GM23338 (cell line): ENCODE measurements at regions not wholly inside any gene's neighbourhood (a gene's known extent, or its start where the extent isn't known, plus 50 kb on each side); places are given as distances from the start of the nearest gene placed in this dataset.

Experiments used
- ATAC-seq: fragments of 200-7000 bp; cut with Tn5 transposase; 3 replicates; pipeline ENCODE4 v1.9.1; 2020
- DNase-seq: peaks from one replicate; pipeline ENCODE4 v3.0.0-alpha.2; 2015; ENCODE audit warnings: low spot score
- H2AFZ ChIP-seq: fragments of 200-600 bp; sonication (generic); 2 replicates; pipeline ENCODE4 v1.8.0; 2016; ENCODE audit warnings: antibody characterized with exemption, mild to moderate bottlenecking, moderate library complexity
- H3F3A ChIP-seq: fragments of 200-600 bp; sonication (generic); replicated peaks from 2 replicates; pipeline ENCODE4 v1.8.0; 2017; ENCODE audit warnings: antibody characterized with exemption, mixed run types, low read depth
- H3K27ac ChIP-seq: fragments of 200-600 bp; sonication (generic); 2 replicates; pipeline ENCODE4 v1.6.1; 2016; ENCODE audit warnings: low read depth
- H3K27me3 ChIP-seq: fragments of 200-600 bp; sonication (generic); 2 replicates; pipeline ENCODE4 v1.8.0; 2016; ENCODE audit warnings: mild to moderate bottlenecking, mixed run types, moderate library complexity; ENCODE audit not compliant: insufficient read depth
- H3K36me3 ChIP-seq: fragments of 200-600 bp; sonication (generic); 2 replicates; pipeline ENCODE4 v1.8.0; 2016; ENCODE audit warnings: mild to moderate bottlenecking; ENCODE audit not compliant: insufficient read depth
- H3K4me1 ChIP-seq: fragments of 200-600 bp; sonication (generic); 2 replicates; pipeline ENCODE4 v1.8.0; 2016; ENCODE audit warnings: mild to moderate bottlenecking, moderate library complexity; ENCODE audit not compliant: insufficient read depth
- H3K4me2 ChIP-seq: fragments of 200-600 bp; sonication (generic); 2 replicates; pipeline ENCODE4 v1.7.1; 2017; ENCODE audit warnings: mixed run types
- H3K4me3 ChIP-seq: fragments of 200-600 bp; sonication (generic); 2 replicates; pipeline ENCODE4 v1.6.1; 2016; ENCODE audit warnings: mixed run types
- H3K79me2 ChIP-seq: fragments of 200-600 bp; sonication (generic); replicated peaks from 2 replicates; pipeline ENCODE4 v1.8.0; 2017; ENCODE audit warnings: mild to moderate bottlenecking; ENCODE audit not compliant: insufficient read depth
- H3K9me2 ChIP-seq: fragments of 200-600 bp; sonication (generic); 2 replicates; pipeline ENCODE4 v1.8.0; 2017; ENCODE audit not compliant: insufficient read depth
- H4K20me1 ChIP-seq: fragments of 200-600 bp; sonication (generic); replicated peaks from 2 replicates; pipeline ENCODE4 v1.8.0; 2017; ENCODE audit warnings: mild to moderate bottlenecking; ENCODE audit not compliant: insufficient read depth
- H3K27ac Mint-ChIP-seq: 2 replicates; pipeline ENCODE4 v1.8.0; 2020; ENCODE audit warnings: inconsistent platforms, mild to moderate bottlenecking, moderate library complexity, mixed read lengths
- H3K27me3 Mint-ChIP-seq: 3 replicates; pipeline ENCODE4 v1.8.0; 2022; ENCODE audit warnings: low read depth, mild to moderate bottlenecking, moderate library complexity, mixed read lengths, inconsistent platforms; ENCODE audit not compliant: insufficient read depth, poor library complexity
- H3K36me3 Mint-ChIP-seq: 3 replicates; pipeline ENCODE4 v1.8.0; 2021; ENCODE audit warnings: low read depth, mild to moderate bottlenecking, inconsistent platforms, moderate library complexity, mixed read lengths
- H3K4me1 Mint-ChIP-seq: 3 replicates; pipeline ENCODE4 v1.8.0; 2020; ENCODE audit warnings: mild to moderate bottlenecking, inconsistent platforms, mixed read lengths
- H3K4me3 Mint-ChIP-seq: 3 replicates; pipeline ENCODE4 v1.8.0; 2021; ENCODE audit warnings: moderate library complexity, mild to moderate bottlenecking, inconsistent platforms, mixed read lengths
- H3K9me3 Mint-ChIP-seq: 3 replicates; pipeline ENCODE4 v1.8.0; 2020; ENCODE audit warnings: moderate library complexity, mild to moderate bottlenecking, inconsistent platforms, mixed read lengths
- CREB1 ChIP-seq: fragments of 250-450 bp; sonication (Bioruptor Pico); IDR thresholded peaks from 2 replicates; pipeline ENCODE4 v1.5.0; 2020; ENCODE audit warnings: low read depth, mild to moderate bottlenecking, moderate library complexity
- EZH2 ChIP-seq: fragments of 200-600 bp; sonication (generic); IDR thresholded peaks from one replicate; pipeline ENCODE4 v1.8.0; 2017; ENCODE audit warnings: antibody characterized with exemption, mild to moderate bottlenecking, low read depth; ENCODE audit not compliant: unreplicated experiment
- EZH2phosphoT487 ChIP-seq: fragments of 200-600 bp; sonication (generic); IDR thresholded peaks from one replicate; pipeline ENCODE4 v1.8.1; 2018; ENCODE audit warnings: antibody characterized with exemption; ENCODE audit not compliant: unreplicated experiment
- JUNB ChIP-seq: IDR thresholded peaks from one replicate; pipeline ENCODE4 v1.6.1; 2016; ENCODE audit warnings: antibody characterized with exemption; ENCODE audit not compliant: unreplicated experiment
- NANOG ChIP-seq: IDR thresholded peaks from 2 replicates; pipeline ENCODE4 v1.6.1; 2016; ENCODE audit warnings: antibody characterized with exemption, borderline replicate concordance
- POLR2AphosphoS5 ChIP-seq: IDR thresholded peaks from 2 replicates; pipeline ENCODE4 v1.6.1; 2016; ENCODE audit warnings: antibody characterized with exemption, low read depth
- STAT1 ChIP-seq: IDR thresholded peaks from one replicate; pipeline ENCODE4 v1.6.1; 2016; ENCODE audit warnings: antibody characterized with exemption; ENCODE audit not compliant: unreplicated experiment
- ZNF114 ChIP-seq: fragments of 250-450 bp; sonication (Bioruptor Pico); IDR thresholded peaks from 2 replicates; pipeline ENCODE4 v1.5.0; 2020; ENCODE audit warnings: mild to moderate bottlenecking, moderate library complexity
- ZNF331 ChIP-seq: fragments of 250-450 bp; sonication (Bioruptor Pico); IDR thresholded peaks from 2 replicates; pipeline ENCODE4 v1.5.0; 2020; ENCODE audit warnings: low read depth, mild to moderate bottlenecking, moderate library complexity
- TF ChIP-seq, protein P1 (sequence below): IDR thresholded peaks from 2 replicates; pipeline ENCODE4 v1.6.1; 2016; ENCODE audit warnings: antibody characterized with exemption
- TF ChIP-seq, protein P2 (sequence below), 2 experiments: fragments of 200-600 bp in 1 of 2; sonication (generic) in 1 of 2; conservative IDR thresholded peaks; 2 replicates each; pipeline versions ENCODE4 v1.5.1 to v1.6.1; 2016 to 2017; ENCODE audit warnings: antibody characterized with exemption in 2 of 2, low read depth in 2 of 2, mild to moderate bottlenecking in 2 of 2, moderate library complexity in 1 of 2
- TF ChIP-seq, protein P3 (sequence below): IDR thresholded peaks from one replicate; pipeline ENCODE4 v1.6.1; 2018; ENCODE audit warnings: antibody characterized with exemption; ENCODE audit not compliant: unreplicated experiment
- TF ChIP-seq, protein P4 (sequence below): fragments of 250-450 bp; sonication (Bioruptor Pico); IDR thresholded peaks from 2 replicates; pipeline ENCODE4 v1.5.0; 2020; ENCODE audit warnings: mild to moderate bottlenecking, moderate library complexity

DNA sequence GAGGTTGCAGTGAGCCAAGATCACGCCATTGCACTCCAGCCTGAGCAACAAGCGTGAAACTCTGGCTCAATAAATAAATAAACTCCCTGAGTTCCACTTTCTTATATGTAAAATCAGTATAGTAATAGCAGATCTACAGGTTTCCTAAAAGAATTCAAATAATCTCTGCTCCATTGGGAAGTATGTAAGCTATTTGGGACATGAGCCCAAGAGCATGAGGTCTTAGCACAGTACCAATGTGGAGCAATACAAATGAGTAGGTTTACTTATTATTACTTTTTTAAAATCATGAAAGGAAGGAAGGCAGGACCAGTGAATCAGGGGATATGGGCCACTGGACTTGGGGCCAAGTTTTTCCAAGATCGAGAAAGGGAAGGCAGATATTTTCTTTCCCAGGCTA is 216.9 kb upstream of the DIO2 start:
- TF ChIP-seq JUNB (no peak), EZH2 (no peak), ZNF114 (CRISPR knock-in tag) (no peak), POLR2AphosphoS5 (no peak), CREB1 (CRISPR knock-in tag) (no peak), NANOG (no peak), STAT1 (no peak), EZH2phosphoT487 (no peak), ZNF331 (CRISPR knock-in tag) (no peak)
- TF ChIP-seq, protein P1, sequence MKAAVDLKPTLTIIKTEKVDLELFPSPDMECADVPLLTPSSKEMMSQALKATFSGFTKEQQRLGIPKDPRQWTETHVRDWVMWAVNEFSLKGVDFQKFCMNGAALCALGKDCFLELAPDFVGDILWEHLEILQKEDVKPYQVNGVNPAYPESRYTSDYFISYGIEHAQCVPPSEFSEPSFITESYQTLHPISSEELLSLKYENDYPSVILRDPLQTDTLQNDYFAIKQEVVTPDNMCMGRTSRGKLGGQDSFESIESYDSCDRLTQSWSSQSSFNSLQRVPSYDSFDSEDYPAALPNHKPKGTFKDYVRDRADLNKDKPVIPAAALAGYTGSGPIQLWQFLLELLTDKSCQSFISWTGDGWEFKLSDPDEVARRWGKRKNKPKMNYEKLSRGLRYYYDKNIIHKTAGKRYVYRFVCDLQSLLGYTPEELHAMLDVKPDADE, result no peak
- TF ChIP-seq, protein P2, sequence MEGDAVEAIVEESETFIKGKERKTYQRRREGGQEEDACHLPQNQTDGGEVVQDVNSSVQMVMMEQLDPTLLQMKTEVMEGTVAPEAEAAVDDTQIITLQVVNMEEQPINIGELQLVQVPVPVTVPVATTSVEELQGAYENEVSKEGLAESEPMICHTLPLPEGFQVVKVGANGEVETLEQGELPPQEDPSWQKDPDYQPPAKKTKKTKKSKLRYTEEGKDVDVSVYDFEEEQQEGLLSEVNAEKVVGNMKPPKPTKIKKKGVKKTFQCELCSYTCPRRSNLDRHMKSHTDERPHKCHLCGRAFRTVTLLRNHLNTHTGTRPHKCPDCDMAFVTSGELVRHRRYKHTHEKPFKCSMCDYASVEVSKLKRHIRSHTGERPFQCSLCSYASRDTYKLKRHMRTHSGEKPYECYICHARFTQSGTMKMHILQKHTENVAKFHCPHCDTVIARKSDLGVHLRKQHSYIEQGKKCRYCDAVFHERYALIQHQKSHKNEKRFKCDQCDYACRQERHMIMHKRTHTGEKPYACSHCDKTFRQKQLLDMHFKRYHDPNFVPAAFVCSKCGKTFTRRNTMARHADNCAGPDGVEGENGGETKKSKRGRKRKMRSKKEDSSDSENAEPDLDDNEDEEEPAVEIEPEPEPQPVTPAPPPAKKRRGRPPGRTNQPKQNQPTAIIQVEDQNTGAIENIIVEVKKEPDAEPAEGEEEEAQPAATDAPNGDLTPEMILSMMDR (conservative IDR thresholded peaks at IDR 0.05; ENCODE audit: low read depth in 2 of 2), result no peak
- TF ChIP-seq, protein P3, sequence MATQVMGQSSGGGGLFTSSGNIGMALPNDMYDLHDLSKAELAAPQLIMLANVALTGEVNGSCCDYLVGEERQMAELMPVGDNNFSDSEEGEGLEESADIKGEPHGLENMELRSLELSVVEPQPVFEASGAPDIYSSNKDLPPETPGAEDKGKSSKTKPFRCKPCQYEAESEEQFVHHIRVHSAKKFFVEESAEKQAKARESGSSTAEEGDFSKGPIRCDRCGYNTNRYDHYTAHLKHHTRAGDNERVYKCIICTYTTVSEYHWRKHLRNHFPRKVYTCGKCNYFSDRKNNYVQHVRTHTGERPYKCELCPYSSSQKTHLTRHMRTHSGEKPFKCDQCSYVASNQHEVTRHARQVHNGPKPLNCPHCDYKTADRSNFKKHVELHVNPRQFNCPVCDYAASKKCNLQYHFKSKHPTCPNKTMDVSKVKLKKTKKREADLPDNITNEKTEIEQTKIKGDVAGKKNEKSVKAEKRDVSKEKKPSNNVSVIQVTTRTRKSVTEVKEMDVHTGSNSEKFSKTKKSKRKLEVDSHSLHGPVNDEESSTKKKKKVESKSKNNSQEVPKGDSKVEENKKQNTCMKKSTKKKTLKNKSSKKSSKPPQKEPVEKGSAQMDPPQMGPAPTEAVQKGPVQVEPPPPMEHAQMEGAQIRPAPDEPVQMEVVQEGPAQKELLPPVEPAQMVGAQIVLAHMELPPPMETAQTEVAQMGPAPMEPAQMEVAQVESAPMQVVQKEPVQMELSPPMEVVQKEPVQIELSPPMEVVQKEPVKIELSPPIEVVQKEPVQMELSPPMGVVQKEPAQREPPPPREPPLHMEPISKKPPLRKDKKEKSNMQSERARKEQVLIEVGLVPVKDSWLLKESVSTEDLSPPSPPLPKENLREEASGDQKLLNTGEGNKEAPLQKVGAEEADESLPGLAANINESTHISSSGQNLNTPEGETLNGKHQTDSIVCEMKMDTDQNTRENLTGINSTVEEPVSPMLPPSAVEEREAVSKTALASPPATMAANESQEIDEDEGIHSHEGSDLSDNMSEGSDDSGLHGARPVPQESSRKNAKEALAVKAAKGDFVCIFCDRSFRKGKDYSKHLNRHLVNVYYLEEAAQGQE, result no peak
- TF ChIP-seq, protein P4, sequence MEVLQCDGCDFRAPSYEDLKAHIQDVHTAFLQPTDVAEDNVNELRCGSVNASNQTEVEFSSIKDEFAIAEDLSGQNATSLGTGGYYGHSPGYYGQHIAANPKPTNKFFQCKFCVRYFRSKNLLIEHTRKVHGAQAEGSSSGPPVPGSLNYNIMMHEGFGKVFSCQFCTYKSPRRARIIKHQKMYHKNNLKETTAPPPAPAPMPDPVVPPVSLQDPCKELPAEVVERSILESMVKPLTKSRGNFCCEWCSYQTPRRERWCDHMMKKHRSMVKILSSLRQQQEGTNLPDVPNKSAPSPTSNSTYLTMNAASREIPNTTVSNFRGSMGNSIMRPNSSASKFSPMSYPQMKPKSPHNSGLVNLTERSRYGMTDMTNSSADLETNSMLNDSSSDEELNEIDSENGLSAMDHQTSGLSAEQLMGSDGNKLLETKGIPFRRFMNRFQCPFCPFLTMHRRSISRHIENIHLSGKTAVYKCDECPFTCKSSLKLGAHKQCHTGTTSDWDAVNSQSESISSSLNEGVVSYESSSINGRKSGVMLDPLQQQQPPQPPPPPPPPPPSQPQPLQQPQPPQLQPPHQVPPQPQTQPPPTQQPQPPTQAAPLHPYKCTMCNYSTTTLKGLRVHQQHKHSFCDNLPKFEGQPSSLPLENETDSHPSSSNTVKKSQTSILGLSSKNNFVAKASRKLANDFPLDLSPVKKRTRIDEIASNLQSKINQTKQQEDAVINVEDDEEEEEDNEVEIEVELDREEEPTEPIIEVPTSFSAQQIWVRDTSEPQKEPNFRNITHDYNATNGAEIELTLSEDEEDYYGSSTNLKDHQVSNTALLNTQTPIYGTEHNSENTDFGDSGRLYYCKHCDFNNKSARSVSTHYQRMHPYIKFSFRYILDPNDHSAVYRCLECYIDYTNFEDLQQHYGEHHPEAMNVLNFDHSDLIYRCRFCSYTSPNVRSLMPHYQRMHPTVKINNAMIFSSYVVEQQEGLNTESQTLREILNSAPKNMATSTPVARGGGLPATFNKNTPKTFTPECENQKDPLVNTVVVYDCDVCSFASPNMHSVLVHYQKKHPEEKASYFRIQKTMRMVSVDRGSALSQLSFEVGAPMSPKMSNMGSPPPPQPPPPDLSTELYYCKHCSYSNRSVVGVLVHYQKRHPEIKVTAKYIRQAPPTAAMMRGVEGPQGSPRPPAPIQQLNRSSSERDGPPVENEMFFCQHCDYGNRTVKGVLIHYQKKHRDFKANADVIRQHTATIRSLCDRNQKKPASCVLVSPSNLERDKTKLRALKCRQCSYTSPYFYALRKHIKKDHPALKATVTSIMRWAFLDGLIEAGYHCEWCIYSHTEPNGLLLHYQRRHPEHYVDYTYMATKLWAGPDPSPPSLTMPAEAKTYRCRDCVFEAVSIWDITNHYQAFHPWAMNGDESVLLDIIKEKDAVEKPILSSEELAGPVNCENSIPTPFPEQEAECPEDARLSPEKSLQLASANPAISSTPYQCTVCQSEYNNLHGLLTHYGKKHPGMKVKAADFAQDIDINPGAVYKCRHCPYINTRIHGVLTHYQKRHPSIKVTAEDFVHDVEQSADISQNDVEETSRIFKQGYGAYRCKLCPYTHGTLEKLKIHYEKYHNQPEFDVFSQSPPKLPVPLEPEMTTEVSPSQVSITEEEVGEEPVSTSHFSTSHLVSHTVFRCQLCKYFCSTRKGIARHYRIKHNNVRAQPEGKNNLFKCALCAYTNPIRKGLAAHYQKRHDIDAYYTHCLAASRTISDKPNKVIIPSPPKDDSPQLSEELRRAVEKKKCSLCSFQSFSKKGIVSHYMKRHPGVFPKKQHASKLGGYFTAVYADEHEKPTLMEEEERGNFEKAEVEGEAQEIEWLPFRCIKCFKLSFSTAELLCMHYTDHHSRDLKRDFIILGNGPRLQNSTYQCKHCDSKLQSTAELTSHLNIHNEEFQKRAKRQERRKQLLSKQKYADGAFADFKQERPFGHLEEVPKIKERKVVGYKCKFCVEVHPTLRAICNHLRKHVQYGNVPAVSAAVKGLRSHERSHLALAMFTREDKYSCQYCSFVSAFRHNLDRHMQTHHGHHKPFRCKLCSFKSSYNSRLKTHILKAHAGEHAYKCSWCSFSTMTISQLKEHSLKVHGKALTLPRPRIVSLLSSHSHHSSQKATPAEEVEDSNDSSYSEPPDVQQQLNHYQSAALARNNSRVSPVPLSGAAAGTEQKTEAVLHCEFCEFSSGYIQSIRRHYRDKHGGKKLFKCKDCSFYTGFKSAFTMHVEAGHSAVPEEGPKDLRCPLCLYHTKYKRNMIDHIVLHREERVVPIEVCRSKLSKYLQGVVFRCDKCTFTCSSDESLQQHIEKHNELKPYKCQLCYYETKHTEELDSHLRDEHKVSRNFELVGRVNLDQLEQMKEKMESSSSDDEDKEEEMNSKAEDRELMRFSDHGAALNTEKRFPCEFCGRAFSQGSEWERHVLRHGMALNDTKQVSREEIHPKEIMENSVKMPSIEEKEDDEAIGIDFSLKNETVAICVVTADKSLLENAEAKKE (CRISPR knock-in tag), result no peak
- no peak overlapping the region for H3K4me3 Mint-ChIP-seq
- no peaks in the 10 kb centered on the region for H3K36me3 Mint-ChIP-seq
- DNase-seq (no peak), ATAC-seq (no peak)
- no peaks in the 10 kb centered on the region for H3K27me3 Mint-ChIP-seq
- Histone ChIP-seq H3K4me2 (no peak overlapping the region), H3K4me1 (no peaks in the 10 kb centered on the region), H3K9me2 (no peaks in the 10 kb centered on the region), H3K79me2 (no peaks in the 10 kb centered on the region), H3K27ac (no peak overlapping the region), H3K36me3 (no peaks in the 10 kb centered on the region), H3K4me3 (no peak overlapping the region), H3K27me3 (no peaks in the 10 kb centered on the region), H2AFZ (no peak overlapping the region), H4K20me1 (no peaks in the 10 kb centered on the region), H3F3A (no peaks in the 10 kb centered on the region)
- no peaks in the 10 kb centered on the region for H3K4me1 Mint-ChIP-seq
- no peak overlapping the region for H3K27ac Mint-ChIP-seq
- H3K9me3 Mint-ChIP-seq, result no peaks in the 10 kb centered on the region
